HG03064 (cell line): ENCODE measurements at regions not wholly inside any gene's neighbourhood (a gene's known extent, or its start where the extent isn't known, plus 50 kb on each side); places are given as distances from the start of the nearest gene placed in this dataset.

Experiments
- ATAC-seq: cut with Tn5 transposase; IDR thresholded peaks from one replicate; pipeline ENCODE4 v1.9.1; 2021; ENCODE audit warnings: low read depth; ENCODE audit not compliant: unreplicated experiment

DNA sequence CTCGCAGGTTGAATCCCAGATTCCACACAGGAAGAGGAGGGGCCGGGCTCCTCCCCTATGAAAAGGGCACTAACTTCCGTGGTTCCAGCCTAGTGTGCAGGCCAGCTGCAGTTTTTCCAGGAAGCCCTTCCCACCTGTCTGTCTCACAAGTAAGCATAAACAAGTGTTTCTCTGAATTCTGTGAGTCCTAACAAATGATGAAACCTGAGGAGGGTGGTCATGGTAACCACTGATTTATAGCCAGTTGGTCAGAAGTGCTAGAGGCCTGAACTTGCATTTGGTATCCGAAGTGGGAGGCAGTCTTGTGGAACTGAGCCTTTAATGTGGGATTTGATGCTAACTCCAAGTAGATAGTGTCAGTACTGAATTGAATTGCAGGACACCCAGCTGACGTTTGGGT is 54.7 kb upstream of the STEAP4 start:
- no peak for ATAC-seq

DNA sequence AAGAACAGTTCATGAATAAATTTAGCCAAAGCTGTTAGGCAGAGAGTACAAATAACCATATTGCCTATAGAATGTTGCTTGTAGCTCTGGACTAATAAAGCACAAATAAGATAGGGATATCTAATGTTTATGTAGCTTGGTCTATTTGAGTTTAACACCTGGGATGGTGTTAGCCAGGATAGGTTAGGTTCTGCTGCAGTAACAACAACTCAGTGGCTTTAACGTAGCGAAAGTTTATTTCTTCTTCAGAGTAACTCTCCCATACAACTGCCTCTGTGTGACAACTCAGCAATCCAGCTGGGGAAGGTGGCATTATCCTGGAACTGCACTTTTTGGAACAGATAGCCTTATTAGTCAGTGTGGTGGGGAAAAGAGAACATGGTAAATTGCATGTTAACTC is 52.2 kb upstream of the STEAP4 start:
- ATAC-seq = no peak

DNA sequence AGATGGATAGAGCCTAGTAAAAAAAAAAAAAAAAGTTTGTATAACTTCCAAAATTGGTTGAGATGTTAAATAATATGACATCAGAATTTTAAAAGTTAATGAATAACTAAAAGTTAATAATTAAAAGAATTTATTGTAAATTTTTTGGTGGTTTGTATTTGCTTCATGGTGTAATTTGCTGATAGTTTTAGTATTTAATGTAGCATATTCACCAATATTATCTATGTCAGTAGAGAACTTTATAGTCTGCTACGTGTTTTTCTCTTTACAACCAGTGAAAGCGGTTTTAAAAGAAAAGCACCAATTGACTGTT is 51.8 kb upstream of the STEAP4 start:
- no peak for ATAC-seq

DNA sequence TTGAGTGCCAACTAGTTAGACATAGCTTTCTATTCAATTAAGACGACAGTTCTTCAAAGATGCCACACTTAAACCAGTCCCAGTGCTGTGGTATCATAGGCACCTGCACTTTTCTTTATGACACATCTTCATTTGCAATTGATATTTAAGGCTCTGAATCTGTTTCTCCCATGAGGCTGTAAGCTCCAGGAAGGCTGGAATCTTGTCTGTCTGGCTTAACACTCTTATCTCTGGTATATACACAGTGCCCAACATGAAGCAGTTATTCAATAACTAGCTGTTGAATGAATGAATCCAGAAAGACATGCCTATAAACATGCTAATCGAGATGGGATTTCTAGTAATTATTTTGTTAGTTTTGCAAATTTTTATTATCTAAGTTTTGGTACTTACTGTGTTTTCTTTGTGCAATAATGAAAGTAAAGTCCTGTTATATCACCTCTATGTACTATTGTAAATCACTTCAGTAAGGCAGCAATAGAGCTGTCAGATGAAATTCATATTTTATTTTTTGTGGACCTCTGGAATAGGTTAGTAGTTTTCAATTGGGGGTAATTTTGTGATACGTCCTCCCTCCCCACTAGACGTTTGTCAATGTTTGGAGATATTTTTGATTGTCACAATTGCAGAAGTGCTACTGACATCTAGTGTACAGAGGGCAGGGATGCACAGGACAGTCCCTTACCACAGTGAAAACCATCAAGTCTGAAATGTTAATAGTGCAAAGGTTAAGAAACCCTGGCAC is 51.3 kb upstream of the STEAP4 start:
- no peak for ATAC-seq

DNA sequence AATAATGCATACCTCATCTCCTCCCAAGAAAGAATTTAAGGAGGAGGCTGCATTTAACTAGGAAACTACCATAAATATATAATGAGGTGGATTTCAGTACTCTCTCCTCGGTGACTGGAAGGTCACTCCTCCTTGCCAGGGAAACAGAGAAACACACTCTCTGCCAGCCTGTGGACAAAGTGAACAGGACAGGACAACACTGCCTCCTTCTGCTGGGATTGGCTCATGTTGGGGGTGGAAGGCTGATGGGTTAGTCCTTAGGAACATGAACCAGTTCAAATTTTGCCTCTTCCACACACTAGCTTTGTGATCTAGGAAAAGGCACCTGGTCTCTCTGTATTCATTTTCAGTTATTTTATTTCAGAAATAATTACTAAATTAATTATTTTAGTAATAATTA is 50.6 kb upstream of the STEAP4 start:
- no peak for ATAC-seq
